Activated naive CD8-positive, alpha-beta T cell (primary cell): ENCODE measurements at regions not wholly inside any gene's neighbourhood (a gene's known extent, or its start where the extent isn't known, plus 50 kb on each side); places are given as distances from the start of the nearest gene placed in this dataset.

Experiments used
- H3K27ac Mint-ChIP-seq: one replicate; pipeline ENCODE4 v1.8.0; 2021; ENCODE audit warnings: mixed read lengths
- H3K27me3 Mint-ChIP-seq: one replicate; pipeline ENCODE4 v1.8.0; 2021; ENCODE audit warnings: mixed read lengths
- H3K36me3 Mint-ChIP-seq: one replicate; pipeline ENCODE4 v1.8.0; 2021; ENCODE audit warnings: mixed read lengths
- H3K4me1 Mint-ChIP-seq: one replicate; pipeline ENCODE4 v1.8.0; 2021; ENCODE audit warnings: low read depth, mixed read lengths
- H3K4me3 Mint-ChIP-seq: one replicate; pipeline ENCODE4 v1.8.0; 2021; ENCODE audit warnings: mild to moderate bottlenecking, mixed read lengths
- H3K9me3 Mint-ChIP-seq: one replicate; pipeline ENCODE4 v1.8.0; 2021; ENCODE audit warnings: low read depth, mixed read lengths

- Mint-ChIP-seq H3K4me3 (no peak overlapping the region), H3K27ac (no peak overlapping the region), H3K4me1 (no peaks in the 10 kb centered on the region), H3K36me3 (peaks cover 3% of the 10 kb centered on the region), H3K27me3 (peaks cover 8% of the 10 kb centered on the region), H3K9me3 (peaks cover 3% of the 10 kb centered on the region)
These were observed 139.4 kb downstream of the RPS29 start for GRCh38 chr14:49446801-49447200.

GRCh38 chr14:49438256-49438770 is 147.9 kb downstream of the RPS29 start:
- no peaks in the 10 kb centered on the region for H3K4me1 Mint-ChIP-seq
- H3K36me3 Mint-ChIP-seq = peaks cover 4% of the 10 kb centered on the region
- H3K9me3 Mint-ChIP-seq = peaks cover 14% of the 10 kb centered on the region
- H3K27me3 Mint-ChIP-seq = peaks cover 4% of the 10 kb centered on the region
- H3K4me3 Mint-ChIP-seq = no peak overlapping the region
- no peak overlapping the region for H3K27ac Mint-ChIP-seq

GRCh38 chr14:49428076-49428475 is 158.1 kb downstream of the RPS29 start:
- Mint-ChIP-seq H3K36me3 (peaks cover 8% of the 10 kb centered on the region), H3K27ac (no peak overlapping the region), H3K4me3 (no peak overlapping the region), H3K4me1 (no peaks in the 10 kb centered on the region), H3K27me3 (peaks cover 15% of the 10 kb centered on the region), H3K9me3 (peaks cover 25% of the 10 kb centered on the region)

GRCh38 chr14:49427117-49427516 is 159.1 kb downstream of the RPS29 start:
- H3K36me3 Mint-ChIP-seq = peaks cover 5% of the 10 kb centered on the region
- peaks cover 20% of the 10 kb centered on the region for H3K9me3 Mint-ChIP-seq
- peaks cover 15% of the 10 kb centered on the region for H3K27me3 Mint-ChIP-seq
- H3K4me1 Mint-ChIP-seq = no peaks in the 10 kb centered on the region
- H3K4me3 Mint-ChIP-seq = no peak overlapping the region
- H3K27ac Mint-ChIP-seq = no peak overlapping the region

GRCh38 chr14:49425921-49426320 is 160.3 kb downstream of the RPS29 start:
- no peak overlapping the region for H3K4me3 Mint-ChIP-seq
- peaks cover 17% of the 10 kb centered on the region for H3K27me3 Mint-ChIP-seq

GRCh38 chr14:49424436-49425331 is 161.5 kb downstream of the RPS29 start:
- Mint-ChIP-seq H3K27ac (no peak overlapping the region), H3K9me3 (peaks cover under 1% of the 10 kb centered on the region), H3K4me3 (no peak overlapping the region), H3K36me3 (no peaks in the 10 kb centered on the region), H3K27me3 (peaks cover 20% of the 10 kb centered on the region), H3K4me1 (no peaks in the 10 kb centered on the region)

More at GRCh38 chr14:49425921-49426320, 160.3 kb downstream of the RPS29 start:
- H3K4me1 Mint-ChIP-seq = no peaks in the 10 kb centered on the region
- H3K36me3 Mint-ChIP-seq = peaks cover 2% of the 10 kb centered on the region
- peaks cover 10% of the 10 kb centered on the region for H3K9me3 Mint-ChIP-seq
- H3K27ac Mint-ChIP-seq = no peak overlapping the region

GRCh38 chr14:49420201-49420600 is 166.0 kb downstream of the RPS29 start:
- H3K4me3 Mint-ChIP-seq = no peak overlapping the region
- peaks cover 25% of the 10 kb centered on the region for H3K27me3 Mint-ChIP-seq
- no peaks in the 10 kb centered on the region for H3K36me3 Mint-ChIP-seq
- no peaks in the 10 kb centered on the region for H3K4me1 Mint-ChIP-seq
- H3K27ac Mint-ChIP-seq = peak overlapping the region; percentile 11
- no peaks in the 10 kb centered on the region for H3K9me3 Mint-ChIP-seq

- H3K27me3 Mint-ChIP-seq = peaks cover 15% of the 10 kb centered on the region
- H3K4me3 Mint-ChIP-seq = no peak overlapping the region
- no peaks in the 10 kb centered on the region for H3K9me3 Mint-ChIP-seq
- H3K27ac Mint-ChIP-seq = no peak overlapping the region
- no peaks in the 10 kb centered on the region for H3K4me1 Mint-ChIP-seq
- no peaks in the 10 kb centered on the region for H3K36me3 Mint-ChIP-seq
These were observed 167.4 kb downstream of the RPS29 start for GRCh38 chr14:49418789-49419188.

- H3K4me3 Mint-ChIP-seq = no peak overlapping the region
- no peaks in the 10 kb centered on the region for H3K4me1 Mint-ChIP-seq
- H3K27ac Mint-ChIP-seq = no peak overlapping the region
- H3K27me3 Mint-ChIP-seq = peaks cover 17% of the 10 kb centered on the region
- no peaks in the 10 kb centered on the region for H3K9me3 Mint-ChIP-seq
- H3K36me3 Mint-ChIP-seq = no peaks in the 10 kb centered on the region
These were observed 168.4 kb downstream of the RPS29 start for GRCh38 chr14:49417790-49418189.

GRCh38 chr14:49408187-49408933 is 177.8 kb downstream of the RPS29 start:
- Mint-ChIP-seq H3K36me3 (no peaks in the 10 kb centered on the region), H3K27ac (no peak overlapping the region), H3K4me1 (no peaks in the 10 kb centered on the region), H3K27me3 (peaks cover 8% of the 10 kb centered on the region), H3K9me3 (no peaks in the 10 kb centered on the region), H3K4me3 (no peak overlapping the region)

GRCh38 chr14:49405291-49405690 is 180.9 kb downstream of the RPS29 start:
- Mint-ChIP-seq H3K4me3 (no peak overlapping the region), H3K36me3 (no peaks in the 10 kb centered on the region), H3K4me1 (no peaks in the 10 kb centered on the region), H3K27me3 (peaks cover 6% of the 10 kb centered on the region), H3K9me3 (no peaks in the 10 kb centered on the region), H3K27ac (no peak overlapping the region)

GRCh38 chr14:49401373-49401772 is 184.8 kb downstream of the RPS29 start:
- peaks cover 4% of the 10 kb centered on the region for H3K27me3 Mint-ChIP-seq
- H3K9me3 Mint-ChIP-seq = no peaks in the 10 kb centered on the region
- H3K36me3 Mint-ChIP-seq = no peaks in the 10 kb centered on the region
- H3K27ac Mint-ChIP-seq = no peak overlapping the region
- H3K4me3 Mint-ChIP-seq = no peak overlapping the region
- H3K4me1 Mint-ChIP-seq = no peaks in the 10 kb centered on the region

- Mint-ChIP-seq H3K27me3 (peaks cover 5% of the 10 kb centered on the region), H3K9me3 (no peaks in the 10 kb centered on the region)
These were observed 189.4 kb downstream of the RPS29 start for GRCh38 chr14:49396801-49397200.

GRCh38 chr14:49381778-49382177 is 204.4 kb downstream of the RPS29 start:
- no peaks in the 10 kb centered on the region for H3K4me1 Mint-ChIP-seq
- peaks cover 11% of the 10 kb centered on the region for H3K9me3 Mint-ChIP-seq
- H3K27ac Mint-ChIP-seq = no peak overlapping the region
- no peaks in the 10 kb centered on the region for H3K36me3 Mint-ChIP-seq
- peaks cover 17% of the 10 kb centered on the region for H3K27me3 Mint-ChIP-seq
- H3K4me3 Mint-ChIP-seq = no peak overlapping the region

More at GRCh38 chr14:49396801-49397200, 189.4 kb downstream of the RPS29 start:
- Mint-ChIP-seq H3K4me1 (no peaks in the 10 kb centered on the region), H3K27ac (no peak overlapping the region), H3K4me3 (no peak overlapping the region), H3K36me3 (no peaks in the 10 kb centered on the region)

- Mint-ChIP-seq H3K9me3 (no peaks in the 10 kb centered on the region), H3K4me1 (no peaks in the 10 kb centered on the region), H3K4me3 (no peak overlapping the region), H3K36me3 (no peaks in the 10 kb centered on the region), H3K27me3 (peaks cover 4% of the 10 kb centered on the region), H3K27ac (no peak overlapping the region)
These were observed 218.5 kb downstream of the RPS29 start for GRCh38 chr14:49367696-49368095.
